Skeletal muscle tissue (tissue), 3 donors: ENCODE measurements at regions not wholly inside any gene's neighbourhood (a gene's known extent, or its start where the extent isn't known, plus 50 kb on each side); places are given as distances from the start of the nearest gene placed in this dataset.

ENCODE experiments used
- H3K27ac ChIP-seq: one replicate; pipeline ENCODE4 v1.7.0; 2013; ENCODE audit warnings: mild to moderate bottlenecking, low read depth, low read length, inconsistent platforms
- H3K27me3 ChIP-seq, 3 donors: one replicate each; pipeline ENCODE4 v1.7.0; 2013; ENCODE audit warnings: low read length in 3 of 3; ENCODE audit not compliant: control insufficient read depth in 3 of 3, insufficient read depth in 3 of 3
- H3K36me3 ChIP-seq, 3 donors: one replicate each; pipeline ENCODE4 v1.7.0; 2013; ENCODE audit warnings: low read length in 3 of 3; ENCODE audit not compliant: control insufficient read depth in 3 of 3, insufficient read depth in 3 of 3
- H3K4me1 ChIP-seq, 3 donors: one replicate each; pipeline ENCODE4 v1.7.0; 2013; ENCODE audit warnings: low read length in 3 of 3, mild to moderate bottlenecking in 3 of 3; ENCODE audit not compliant: control insufficient read depth in 3 of 3, insufficient read depth in 3 of 3
- H3K4me3 ChIP-seq, 3 donors: one replicate each; pipeline ENCODE4 v1.7.0; 2013; ENCODE audit warnings: low read length in 3 of 3
- H3K9ac ChIP-seq, 3 donors: one replicate each; pipeline ENCODE4 v1.7.0; 2013; ENCODE audit warnings: low read length in 3 of 3, mild to moderate bottlenecking in 3 of 3, moderate library complexity in 2 of 3, low read depth in 1 of 3
- H3K9me3 ChIP-seq, 3 donors: one replicate each; pipeline ENCODE4 v1.7.0; 2013; ENCODE audit warnings: low read length in 3 of 3; ENCODE audit not compliant: control insufficient read depth in 3 of 3
- donor health status: Osteomylitis.

DNA sequence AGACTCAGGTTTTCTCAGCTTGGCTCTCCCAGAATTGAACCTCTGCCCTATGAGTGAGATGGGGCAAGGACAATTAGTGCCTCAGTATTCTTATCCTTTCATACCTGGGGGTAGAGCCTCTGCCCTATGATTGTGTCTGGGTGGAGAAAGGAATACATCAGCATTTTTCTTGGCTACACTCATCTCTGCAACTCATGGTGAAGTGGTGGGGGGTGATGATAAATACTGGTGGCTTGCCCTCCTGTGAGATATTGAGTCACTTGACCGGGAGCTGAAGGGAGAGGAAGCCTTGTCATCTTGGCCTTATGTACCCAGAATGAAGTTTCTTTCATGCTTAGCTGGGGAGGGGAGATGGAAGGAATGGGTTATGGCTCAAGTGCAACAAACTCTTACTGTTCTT is 71.3 kb upstream of the ENOX2 start:
- Histone ChIP-seq H3K36me3 (no peaks in the 10 kb centered on the region), H3K4me1 (no peaks in the 10 kb centered on the region), H3K27ac (no peak overlapping the region), H3K9me3 (no peaks in the 10 kb centered on the region), H3K4me3 (no peak overlapping the region), H3K27me3 (no peaks in the 10 kb centered on the region), H3K9ac (no peak overlapping the region)

DNA sequence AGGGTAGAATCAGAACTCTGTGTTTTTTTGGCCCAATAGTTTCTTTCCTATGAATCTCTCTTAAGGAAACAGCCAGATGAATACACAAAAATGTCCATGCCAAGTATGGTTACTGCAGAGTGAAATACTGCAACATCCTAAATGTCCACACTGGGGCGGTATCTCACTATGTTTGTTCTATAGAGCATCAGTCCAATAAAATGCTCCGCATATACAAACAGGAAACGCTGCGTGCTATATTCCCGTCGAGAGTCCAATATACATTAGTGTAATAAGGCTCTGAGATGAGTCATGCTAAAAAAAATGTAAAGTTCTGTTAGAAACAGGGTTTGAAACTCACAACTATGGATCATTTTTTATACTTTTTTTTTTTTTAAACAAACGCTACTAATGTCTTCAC is 72.9 kb upstream of the ENOX2 start:
- Histone ChIP-seq H3K4me1 (no peaks in the 10 kb centered on the region), H3K9ac (no peak overlapping the region), H3K36me3 (no peaks in the 10 kb centered on the region), H3K9me3 (no peaks in the 10 kb centered on the region), H3K27ac (no peak overlapping the region), H3K27me3 (no peaks in the 10 kb centered on the region), H3K4me3 (no peak overlapping the region)

DNA sequence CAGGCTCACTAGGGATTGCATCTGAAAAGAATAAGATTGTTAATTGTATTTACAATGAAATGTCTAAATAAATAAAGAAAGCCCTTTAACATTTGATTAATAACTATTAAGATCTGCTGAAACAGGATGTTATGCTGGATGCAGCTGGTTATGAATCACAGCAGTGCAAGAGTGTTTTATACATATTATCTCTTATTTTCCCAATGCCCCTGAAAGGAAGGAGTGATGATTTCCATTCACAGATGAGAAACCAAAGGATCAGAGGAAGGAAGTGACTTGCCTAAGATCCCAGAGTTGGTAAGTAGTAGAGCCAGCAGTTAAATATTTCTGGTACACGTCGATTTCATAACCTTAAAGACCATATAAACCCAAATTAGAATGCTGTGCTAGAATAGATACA is 76.3 kb upstream of the ARHGAP36 start:
- H3K4me3 ChIP-seq = no peak overlapping the region
- no peaks in the 10 kb centered on the region for H3K36me3 ChIP-seq
- no peak overlapping the region for H3K9ac ChIP-seq
- peaks cover 0 to 4% (median 0%) of the 10 kb centered on the region in 3 donors for H3K27me3 ChIP-seq
- peaks cover 3 to 14% (median 5%) of the 10 kb centered on the region in 3 donors for H3K4me1 ChIP-seq
- H3K27ac ChIP-seq = no peak overlapping the region
- no peaks in the 10 kb centered on the region for H3K9me3 ChIP-seq

DNA sequence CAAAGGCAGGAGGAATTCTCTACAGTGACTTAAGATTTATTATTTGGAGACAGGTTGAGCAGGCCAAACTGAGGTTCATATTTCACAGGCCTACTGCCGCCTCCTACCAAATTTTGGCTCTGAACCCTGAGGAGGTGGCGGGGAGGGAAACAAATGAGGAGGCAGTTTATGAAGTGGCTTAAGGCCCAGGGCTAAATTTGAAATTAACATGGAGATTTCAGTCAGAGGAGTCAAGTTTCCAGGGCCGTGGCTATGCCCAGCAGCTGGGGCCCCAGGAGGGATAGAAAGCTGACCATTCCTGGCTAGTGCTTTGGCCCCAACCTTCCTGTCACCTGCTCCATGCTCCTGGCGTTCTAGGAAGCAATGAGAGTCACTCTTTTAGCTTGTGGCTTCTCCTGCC is 73.4 kb upstream of the ARHGAP36 start:
- no peak overlapping the region for H3K4me3 ChIP-seq
- no peaks in the 10 kb centered on the region for H3K9me3 ChIP-seq
- H3K27me3 ChIP-seq = peaks cover 0 to 12% (median 0%) of the 10 kb centered on the region in 3 donors
- peak overlapping the region; percentile 70 for H3K27ac ChIP-seq
- H3K4me1 ChIP-seq = peaks cover 3 to 14% (median 5%) of the 10 kb centered on the region in 3 donors
- H3K36me3 ChIP-seq = no peaks in the 10 kb centered on the region
- H3K9ac ChIP-seq = peak overlapping the region in 2 of 3 donors; percentile 17 to 33

GRCh38 chrX:130987241-130987640 is 70.9 kb upstream of the ARHGAP36 start:
- Histone ChIP-seq H3K36me3 (no peaks in the 10 kb centered on the region), H3K27me3 (peaks cover 0 to 12% (median 0%) of the 10 kb centered on the region in 3 donors), H3K27ac (no peak overlapping the region), H3K9ac (no peak overlapping the region), H3K4me3 (no peak overlapping the region), H3K4me1 (peaks cover 3 to 14% (median 5%) of the 10 kb centered on the region in 3 donors), H3K9me3 (no peaks in the 10 kb centered on the region)

DNA sequence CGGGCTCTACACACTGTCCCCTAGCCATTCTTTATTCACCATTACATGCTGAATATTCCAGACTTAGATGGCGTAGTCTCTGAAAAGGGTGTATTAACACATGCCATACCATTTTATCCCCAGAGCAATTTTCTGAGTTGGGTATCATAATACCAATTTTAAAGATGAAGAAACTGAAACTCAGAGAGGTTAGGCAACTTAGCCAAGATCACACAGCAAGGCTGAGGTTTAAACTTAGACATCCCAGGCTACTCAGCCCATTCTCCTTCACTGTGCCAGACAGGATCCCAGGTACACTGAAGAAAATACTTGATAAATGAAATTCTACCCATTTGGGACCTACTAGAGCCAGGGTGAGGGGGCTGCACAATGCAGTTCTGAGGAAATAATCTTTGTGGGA is 67.4 kb upstream of the ARHGAP36 start:
- Histone ChIP-seq H3K27me3 (peaks cover 0 to 8% (median 0%) of the 10 kb centered on the region in 3 donors), H3K36me3 (no peaks in the 10 kb centered on the region)

DNA sequence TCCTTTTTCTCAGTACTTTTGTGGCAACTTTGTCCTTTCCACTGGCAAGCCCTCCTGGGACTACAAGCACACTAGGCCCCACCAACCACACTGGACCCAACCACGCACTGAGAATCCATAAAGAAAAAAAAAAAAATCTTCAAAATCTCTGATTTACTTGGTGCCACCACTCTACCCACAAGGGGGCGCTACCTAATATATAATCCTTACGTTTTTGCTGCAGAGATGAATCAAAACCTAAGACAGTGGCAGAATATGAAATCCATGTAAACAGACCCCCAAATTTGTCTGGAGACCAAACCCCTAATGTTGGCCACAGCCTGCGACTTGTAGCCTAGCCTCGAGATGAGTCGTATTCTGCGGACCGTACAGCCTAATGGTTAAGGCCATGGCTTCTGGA is 63.5 kb upstream of the ARHGAP36 start:
- H3K9ac ChIP-seq = no peak overlapping the region
- peak overlapping the region; percentile 81 for H3K27ac ChIP-seq
- no peaks in the 10 kb centered on the region for H3K36me3 ChIP-seq
- H3K9me3 ChIP-seq = no peaks in the 10 kb centered on the region
- no peak overlapping the region for H3K4me3 ChIP-seq
- H3K27me3 ChIP-seq = peaks cover 0 to 1% (median 0%) of the 10 kb centered on the region in 3 donors
- peaks cover 0 to 13% (median 12%) of the 10 kb centered on the region in 3 donors for H3K4me1 ChIP-seq

More for the DNA sequence above, 67.4 kb upstream of the ARHGAP36 start:
- Histone ChIP-seq H3K9me3 (no peaks in the 10 kb centered on the region), H3K27ac (no peak overlapping the region), H3K4me1 (peaks cover 0 to 9% (median 9%) of the 10 kb centered on the region in 3 donors), H3K9ac (no peak overlapping the region), H3K4me3 (no peak overlapping the region)

DNA sequence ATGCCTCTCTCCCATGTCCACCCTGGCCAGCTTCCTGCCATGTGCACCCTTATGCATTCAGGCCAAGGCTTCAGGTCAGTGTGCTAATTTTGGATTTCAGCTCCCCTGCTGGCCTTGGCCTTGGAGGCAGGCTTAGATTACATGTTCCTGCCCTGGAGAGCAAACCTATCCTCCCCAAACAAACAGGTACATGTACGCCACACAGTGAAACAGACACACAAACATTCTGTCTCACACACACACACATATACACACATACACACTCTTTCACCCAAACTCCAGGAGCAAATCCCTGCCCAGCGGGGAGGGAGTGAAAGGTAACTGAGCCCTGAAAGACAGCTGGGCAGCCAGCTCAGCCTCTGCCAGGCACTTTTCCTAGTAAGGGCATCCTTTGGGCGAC is 62.7 kb upstream of the ARHGAP36 start:
- Histone ChIP-seq H3K27ac (peak overlapping the region; percentile 81), H3K4me3 (peak overlapping the region in 1 of 3 donors; percentile 29), H3K27me3 (no peaks in the 10 kb centered on the region), H3K36me3 (no peaks in the 10 kb centered on the region), H3K9me3 (no peaks in the 10 kb centered on the region), H3K9ac (no peak overlapping the region), H3K4me1 (peaks cover 0 to 13% (median 12%) of the 10 kb centered on the region in 3 donors)

- Histone ChIP-seq H3K36me3 (no peaks in the 10 kb centered on the region), H3K4me1 (peaks cover 0 to 13% (median 12%) of the 10 kb centered on the region in 3 donors), H3K4me3 (no peak overlapping the region), H3K27ac (no peak overlapping the region), H3K27me3 (no peaks in the 10 kb centered on the region), H3K9ac (no peak overlapping the region), H3K9me3 (no peaks in the 10 kb centered on the region)
Observed at GRCh38 chrX:130997314-130997713, 60.8 kb upstream of the ARHGAP36 start.

DNA sequence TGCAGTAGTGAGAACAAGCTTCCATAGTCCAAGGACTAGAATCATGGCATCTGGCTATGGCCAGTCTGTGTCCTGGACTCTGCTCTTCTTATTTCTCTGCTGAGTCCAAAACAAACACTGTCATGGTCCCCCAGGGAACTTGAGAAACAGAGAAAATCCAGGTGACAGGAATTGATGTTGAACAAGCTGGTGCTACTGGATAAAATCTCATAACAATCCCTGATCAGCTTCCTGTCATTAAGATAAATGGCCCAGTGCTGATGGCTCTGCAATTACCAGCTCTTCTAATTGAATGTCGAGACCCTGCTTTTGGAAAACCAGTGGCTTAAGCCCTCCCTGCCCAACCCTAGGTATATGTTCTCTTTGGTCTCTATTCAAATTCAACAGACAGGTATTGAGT is 58.8 kb upstream of the ARHGAP36 start:
- Histone ChIP-seq H3K27me3 (no peaks in the 10 kb centered on the region), H3K4me1 (peaks cover 0 to 13% (median 12%) of the 10 kb centered on the region in 3 donors), H3K27ac (no peak overlapping the region), H3K36me3 (no peaks in the 10 kb centered on the region), H3K9ac (no peak overlapping the region), H3K9me3 (no peaks in the 10 kb centered on the region), H3K4me3 (no peak overlapping the region)
